Left forelimb (tissue), 1 donor: ENCODE measurements at regions not wholly inside any gene's neighbourhood (a gene's known extent, or its start where the extent isn't known, plus 50 kb on each side); places are given as distances from the start of the nearest gene placed in this dataset.
A peak's percentile ranks its signal among the peaks of the same experiment; 100 is the strongest.

Experiments
- DNase-seq: peaks from one replicate; pipeline ENCODE4 v3.0.0-alpha.2; 2018; ENCODE audit warnings: low spot score

DNA sequence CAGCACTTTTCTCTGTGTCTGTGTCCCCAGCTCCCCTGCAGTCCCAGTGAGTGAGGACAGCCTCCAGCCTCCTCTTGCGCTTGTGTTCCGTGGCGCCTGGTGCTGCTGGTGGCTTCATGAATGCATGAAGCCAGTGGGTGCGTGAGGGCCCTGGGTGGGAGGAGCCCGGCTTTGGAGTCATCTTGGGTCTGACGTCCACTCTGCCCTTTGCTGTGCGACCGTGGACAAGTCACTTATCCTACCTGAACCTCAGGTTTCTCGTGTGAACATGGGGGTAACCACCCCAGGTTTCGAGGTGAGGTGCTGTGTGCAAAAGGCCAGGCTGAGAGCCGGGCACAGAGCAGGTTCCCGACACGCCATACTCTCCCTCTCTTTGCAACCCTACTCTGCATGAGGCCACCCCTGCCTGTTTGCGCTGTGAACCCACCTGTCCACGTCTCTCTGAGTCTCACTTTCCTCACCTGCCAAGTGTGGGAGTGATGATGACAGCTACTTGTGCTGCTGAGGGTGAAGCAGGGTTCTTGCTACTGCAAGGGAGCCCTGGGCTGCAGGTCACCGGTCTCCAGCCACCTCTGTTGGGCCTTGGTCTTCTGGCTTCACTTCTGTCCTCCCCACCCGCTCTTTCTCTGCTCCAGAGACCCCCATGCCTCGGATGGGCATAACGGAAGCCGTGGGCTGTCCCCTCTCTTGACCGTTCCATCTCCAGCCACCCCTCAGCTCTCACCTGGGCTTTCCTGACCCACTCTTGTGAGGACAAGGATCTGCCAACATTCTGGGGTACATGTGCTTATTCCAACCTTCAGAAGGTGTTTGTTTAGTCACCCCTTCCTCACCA, 537.6 kb downstream of the TBC1D22A start:
- DNase-seq, result peak; percentile 54

DNA sequence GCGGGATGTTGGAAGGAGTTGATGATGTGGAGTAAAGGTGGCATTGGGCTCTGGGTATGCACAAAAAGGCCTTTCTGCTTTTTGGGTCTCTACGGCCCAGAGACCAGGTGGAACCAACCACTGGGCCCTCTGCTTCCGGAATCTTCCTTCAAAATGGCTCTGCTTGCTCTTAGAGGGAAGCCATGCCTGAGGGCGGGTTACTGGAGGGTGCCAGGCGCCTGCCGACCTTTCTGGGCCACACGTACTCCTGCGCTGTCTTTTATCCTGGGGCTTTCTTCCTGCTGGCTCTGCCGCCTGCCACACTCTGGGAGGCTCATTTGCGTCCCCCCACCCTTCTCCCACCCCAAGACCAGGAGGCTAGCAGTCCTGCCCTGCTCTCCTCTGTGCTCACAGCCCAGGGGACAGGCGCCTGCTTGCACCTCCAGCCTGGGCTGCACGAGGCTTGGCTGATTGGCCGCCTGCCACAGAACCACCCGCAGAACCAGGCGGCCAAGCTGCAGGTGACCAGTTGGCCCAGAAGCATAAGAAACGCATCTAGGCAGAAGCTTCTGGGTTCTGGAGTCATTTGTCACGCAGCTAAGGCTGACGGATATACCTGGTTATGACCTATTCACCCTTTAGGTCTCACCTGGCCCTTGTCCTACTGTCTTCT, 536.9 kb downstream of the TBC1D22A start:
- DNase-seq, result peak; percentile 34

DNA sequence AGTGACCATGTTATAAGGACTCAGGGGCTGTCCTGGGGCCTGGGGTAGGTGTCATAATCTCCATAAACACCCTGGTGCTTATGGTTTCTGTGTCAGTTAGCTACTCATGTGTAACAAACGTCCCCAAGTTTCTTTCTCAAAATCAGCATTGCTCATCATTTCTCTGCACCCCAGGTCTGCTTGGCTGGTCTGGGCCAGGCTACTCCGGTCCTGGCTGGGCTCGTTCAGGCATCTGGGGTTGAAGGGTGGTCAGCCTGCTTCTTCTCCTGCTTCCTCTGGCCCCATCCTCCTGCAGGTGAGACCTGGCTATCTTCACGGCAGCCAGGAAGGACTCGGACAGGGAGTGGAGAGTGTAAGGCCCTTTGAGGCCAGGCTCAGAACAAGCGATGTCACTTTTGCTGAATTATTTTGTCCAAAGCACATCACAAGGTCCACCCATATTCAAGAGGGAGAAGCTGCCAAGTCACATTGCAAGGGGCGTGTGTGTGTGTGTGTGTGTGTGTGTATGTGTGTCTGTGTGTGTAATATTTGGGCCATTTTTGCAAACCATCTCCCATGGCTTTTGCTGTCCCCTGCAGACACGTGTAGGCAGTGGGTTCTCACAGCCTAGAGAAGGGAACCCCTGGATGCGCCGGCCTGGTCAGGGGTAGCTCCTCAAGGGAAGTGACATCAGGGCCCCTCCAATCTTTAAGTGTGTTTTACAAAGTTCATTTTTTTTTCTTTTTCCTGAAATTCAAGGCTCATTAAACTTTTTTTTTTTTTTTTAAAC, 535.8 kb downstream of the TBC1D22A start:
- peak; percentile 59 for DNase-seq

DNA sequence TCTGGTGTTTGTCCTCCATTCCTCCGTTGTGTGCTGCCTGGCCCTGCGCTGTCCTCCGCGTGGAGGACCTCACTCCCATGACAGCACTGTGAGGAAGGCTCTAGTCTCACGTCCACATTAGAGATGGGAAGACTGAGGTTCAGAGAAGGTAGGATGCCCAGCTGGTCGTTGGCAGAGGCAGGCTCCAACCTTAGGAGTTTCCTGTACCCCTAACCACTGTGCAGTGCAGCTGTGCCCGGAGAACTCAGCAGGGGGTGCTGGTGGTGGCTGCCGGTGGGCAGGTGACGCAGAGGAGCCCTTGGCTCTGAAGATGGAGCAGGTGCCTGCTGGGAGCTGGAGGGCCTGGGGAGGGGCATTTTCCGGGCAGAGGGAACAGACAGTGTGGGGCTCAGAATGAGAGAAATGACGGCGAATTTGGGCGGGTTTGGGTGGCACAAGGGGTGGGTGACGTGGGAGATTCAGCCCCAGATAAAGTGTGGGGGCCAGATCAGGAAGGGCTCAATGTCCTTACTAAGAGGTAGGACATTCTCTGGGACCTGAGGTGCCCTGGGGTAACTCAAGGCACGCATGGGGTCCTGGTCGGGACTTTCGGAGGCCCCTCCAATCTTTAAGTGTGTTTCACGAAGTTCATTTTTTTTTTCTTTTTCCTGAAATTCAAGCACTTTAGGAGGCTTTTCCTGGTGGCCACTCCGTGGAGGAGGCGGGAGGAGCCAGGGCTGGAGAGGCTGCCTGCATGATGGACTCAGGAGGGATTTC, 535.0 kb downstream of the TBC1D22A start:
- DNase-seq, result peak; percentile 28

DNA sequence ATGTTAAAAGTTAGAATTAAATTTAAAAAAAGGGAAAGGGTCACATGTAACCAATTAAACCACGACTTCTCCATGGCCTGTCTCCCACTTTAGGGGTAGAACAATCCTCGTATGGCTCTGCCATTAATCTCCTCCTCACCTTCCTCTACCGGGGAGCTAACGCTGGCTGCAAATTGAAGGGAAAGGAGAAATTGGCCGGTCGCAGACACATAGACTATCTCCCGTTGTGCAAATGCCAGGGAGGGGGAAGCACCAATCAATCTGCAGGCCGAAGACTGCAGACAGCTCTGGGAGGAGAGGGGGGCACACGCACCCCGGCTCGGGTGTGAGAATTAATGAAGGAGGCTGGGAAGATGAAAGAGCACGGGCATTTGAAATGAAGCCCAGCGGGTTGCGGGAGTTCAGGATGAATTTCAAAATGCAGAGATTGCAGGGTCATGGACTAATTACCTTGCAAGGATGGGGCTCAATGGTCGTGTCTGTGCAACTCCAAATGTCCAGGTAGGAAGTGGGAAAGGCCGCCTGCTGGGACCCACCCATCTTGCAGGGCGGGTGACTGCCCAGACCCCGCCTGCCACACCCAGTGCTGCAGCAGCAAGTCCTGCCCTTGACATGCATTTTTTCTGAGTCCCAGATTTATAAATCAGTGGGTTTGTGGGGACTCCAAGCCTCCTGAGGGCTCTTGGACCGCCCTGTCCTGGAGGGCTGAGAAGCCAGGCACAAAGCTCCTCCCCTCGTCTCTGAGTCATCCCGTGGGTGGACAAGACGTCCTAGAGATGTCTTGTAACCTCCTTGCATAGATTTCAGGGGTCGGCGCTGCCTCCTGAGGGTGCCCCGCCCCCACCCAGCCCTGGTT, 534.2 kb downstream of the TBC1D22A start:
- peak; percentile 33 for DNase-seq

DNA sequence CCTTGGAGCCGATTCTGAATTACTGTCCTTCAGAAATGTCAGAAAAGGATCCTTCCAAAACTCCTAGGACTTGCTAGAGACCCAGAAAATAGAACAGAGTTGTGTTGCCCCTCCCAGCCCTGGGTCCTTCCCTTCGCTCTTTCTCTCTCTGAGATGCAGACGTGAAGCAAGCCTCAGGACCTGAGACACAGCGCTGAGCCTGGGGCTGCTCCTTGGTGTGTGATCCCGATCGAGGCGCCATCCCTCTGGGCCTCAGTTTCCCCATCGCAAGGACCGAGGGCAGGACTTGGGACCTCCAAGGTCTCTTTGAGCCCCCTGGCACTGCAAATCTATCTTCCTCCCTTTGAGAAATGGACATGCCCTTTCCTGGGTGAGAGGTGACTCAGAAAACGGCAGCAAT, 533.5 kb downstream of the TBC1D22A start:
- peak; percentile 28 for DNase-seq

DNA sequence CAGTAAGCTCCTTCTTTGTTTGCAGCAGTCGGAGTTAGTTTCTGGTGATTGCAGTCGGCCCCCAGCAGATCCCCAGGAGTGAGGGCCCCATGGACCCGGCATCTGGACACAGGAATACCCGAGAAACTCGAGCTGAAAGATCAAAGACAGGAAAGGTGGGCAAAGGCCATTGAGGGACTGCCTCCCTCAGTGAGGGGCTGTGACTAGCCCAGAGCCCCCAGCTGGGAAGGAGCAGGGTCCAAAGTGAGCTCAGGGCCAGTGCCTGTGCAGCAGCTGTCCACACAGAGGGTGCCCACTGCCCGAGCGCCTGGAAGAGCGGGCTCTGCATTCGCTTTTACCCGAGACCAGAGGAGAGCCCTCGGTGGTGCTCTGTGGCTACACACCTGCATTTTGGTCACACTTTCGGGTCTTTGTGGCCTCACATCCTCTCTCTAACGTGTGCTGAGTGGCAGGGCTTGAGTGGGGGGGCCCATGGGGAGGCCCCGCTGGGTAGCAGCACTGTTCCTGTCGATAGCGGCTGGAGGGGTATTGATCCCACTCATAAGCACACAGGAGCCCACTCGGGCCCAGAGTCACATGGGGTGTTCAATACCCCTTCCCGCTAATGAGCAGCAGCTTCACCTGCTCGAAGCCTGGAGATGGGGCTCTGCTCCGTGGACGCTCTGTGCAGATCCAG, 532.9 kb downstream of the TBC1D22A start:
- peak; percentile 60 for DNase-seq

DNA sequence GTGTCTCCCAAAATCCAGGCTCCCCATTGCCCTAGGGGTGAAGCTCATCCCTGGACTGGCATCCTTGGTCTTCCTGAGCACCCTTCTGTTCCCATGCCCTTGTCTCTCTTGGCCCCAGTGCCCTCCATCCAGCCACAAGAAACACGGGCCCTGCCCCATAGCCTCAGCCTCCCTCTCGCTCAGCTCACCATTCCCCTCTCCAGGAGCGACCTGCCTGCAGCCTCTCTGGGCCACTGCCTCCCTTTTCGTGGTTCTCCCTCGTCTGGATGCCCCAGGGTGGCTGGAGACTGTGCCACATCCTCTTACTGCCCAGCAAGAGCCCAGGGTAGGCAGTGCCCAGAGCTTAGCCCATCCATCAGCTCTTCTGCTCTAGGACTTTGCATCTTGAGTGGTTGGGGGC, 532.1 kb downstream of the TBC1D22A start:
- DNase-seq, result peak; percentile 55

DNA sequence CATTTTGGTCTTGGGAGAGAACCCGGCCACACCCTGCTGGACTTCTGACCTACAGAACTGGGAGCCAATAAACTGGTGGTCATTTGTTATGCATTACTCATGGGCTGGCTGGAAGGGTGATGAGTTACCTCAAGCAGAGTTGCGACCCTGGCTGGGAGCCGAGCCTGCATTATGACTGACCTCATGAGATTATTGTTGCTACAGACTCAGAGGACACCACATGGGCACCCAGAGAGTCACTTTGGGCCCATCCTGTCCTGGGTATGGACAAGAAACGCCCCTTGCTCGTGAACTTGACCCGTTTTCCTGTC, 531.7 kb downstream of the TBC1D22A start:
- peak; percentile 41 for DNase-seq

DNA sequence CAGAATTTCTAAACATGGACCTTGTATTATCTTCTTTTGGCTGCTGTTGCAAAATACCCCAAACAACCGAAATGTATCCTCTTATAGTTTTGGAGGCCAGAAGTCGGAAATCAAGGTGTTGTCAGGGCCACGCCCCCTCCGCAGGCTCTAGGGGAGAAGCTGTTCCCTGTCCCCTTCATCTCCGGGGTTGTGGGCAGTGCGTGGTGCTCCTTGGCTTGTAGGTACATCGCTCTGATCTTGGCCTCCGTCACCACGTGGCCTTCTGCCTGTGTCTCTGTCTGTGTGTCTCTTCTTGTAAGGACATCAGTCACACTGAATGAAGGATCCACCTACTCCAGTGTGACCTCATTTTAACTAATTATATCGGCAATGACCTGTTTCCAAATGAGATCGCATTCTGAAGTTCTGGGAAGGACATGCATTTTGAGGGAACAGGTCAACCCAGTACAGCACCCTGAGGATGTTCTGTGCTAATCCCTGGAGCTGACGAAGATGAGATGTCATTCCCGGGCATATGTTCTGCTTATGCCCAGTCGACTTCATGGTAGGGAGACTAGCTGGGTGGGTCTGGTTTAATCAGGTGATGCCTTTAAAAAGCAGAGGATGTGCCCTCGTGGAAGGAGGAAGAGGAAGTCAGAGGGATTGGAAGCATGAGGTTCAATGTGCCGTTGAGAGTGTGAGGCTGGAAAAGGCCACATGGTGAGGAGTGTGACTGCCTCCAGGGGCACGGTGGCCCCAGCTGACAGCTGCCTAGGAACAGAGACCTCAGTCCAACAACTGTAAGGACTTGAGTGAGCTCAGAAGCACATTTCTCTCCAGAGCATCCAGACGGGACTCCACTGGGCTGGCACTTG, 531.1 kb downstream of the TBC1D22A start:
- peak; percentile 28 for DNase-seq

DNA sequence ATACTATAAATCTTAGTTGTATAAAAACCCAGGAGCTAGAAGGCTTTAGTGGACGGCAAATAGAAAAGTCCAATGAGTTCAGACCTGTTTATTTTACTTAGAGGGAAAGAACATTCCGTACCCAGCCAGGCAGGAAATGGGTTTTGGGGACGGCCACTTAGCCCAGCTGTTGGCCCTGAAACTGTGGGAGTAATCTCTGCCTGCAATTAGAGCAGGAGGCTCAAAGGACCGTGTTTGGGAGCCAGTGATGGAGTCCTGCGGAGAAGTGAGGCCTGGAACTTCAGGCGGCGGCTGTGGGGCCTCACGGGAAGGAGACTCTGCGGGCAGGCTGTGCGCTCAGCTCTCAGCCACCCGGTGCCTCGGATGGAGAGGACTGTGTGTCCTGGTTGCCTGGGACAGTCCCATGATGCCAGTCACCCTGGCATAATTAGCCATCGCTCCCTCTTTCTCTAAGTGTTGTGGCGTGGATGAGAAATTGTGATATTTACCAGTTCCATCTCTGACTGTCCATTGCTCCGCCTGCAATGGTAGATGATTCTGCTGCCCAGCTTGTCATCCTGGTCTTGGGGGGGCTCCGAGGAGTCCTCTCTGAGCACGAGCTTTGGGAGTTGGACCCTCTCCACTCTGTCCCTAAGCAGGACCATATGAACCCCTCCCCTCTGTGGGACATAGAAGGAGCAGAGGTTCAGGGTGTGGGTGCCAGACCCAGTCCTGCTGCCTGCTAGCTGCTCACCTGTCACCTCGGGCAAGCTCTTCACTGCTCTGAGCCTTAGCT, 530.3 kb downstream of the TBC1D22A start:
- DNase-seq, result peak; percentile 18

DNA sequence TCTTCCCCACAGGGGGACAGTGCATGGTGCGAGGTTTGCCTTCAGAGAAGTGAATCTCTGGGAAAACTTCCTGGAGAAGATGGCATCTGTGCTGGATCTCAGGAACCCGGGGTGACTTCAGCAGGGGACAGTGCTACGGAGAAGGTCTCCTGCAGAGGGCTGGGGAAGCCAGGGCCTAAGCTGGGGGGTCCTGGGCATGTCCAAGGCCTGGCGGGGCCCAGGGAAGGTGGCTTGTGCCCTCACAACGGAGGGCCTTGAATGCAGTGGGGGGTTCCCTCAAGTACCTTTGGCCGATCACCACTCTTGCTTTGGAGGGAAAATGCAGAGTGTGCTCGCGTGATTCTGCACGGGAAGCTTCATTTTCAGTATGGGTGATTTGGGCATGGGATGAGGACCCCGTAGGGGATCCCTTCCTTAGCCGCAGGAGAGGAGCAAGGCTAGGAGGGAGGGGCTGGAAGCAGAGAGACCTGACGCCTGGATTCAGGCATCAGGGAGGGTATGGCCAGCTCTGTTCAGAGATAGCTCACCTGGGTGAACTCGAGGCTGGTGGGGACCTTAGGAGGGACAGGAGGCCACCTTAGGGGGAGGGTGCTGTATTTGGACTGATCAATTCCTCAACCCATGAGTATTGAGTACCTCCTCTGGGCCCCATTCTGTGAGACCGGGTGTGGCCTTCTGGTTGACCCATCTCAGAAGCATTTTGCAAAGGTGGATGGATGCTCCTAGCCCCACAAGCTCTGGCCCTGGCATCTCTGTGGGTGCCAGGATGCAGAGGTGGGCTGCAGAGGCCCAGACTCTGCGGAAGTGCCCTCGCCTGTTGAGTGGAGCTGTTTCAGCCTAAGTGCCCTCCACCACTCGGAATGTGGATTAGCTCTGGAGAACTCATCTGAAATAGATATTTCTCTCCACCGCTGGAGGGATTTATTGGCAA, 529.4 kb downstream of the TBC1D22A start:
- peak; percentile 58 for DNase-seq

DNA sequence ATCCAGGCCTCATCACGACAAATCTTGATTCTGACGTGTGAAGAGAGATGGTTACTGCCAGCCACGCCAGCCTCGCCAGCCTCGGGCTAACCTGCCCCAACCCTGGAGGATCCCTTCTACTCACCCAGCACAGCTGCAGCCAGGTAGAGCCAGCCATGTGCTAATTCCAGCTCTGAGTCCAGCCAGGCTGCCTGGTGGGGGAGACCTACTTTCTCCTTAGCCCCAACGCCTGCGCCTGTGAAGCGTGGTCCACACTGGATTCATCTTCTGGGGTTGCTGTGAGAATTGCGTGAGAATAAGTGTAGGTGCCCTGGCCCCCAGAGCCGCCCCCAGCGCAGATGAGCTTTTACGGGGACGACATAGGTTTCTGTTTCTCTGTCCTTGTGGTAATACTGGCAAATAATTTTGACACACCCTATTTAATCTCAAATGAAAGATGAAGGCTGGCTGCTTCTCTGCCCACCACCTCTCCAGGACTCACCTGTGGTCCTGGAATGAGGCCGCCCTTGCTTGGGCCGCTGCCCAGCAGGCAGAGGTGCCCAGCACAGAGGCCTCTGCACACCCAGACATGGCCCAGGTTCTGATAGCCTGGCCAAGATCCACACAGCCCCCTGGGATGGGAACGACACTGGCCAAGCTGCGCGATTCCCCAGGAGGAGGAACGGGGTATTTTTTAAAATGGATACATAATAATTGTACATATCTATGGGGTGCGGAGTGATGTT, 528.4 kb downstream of the TBC1D22A start:
- DNase-seq, result peak; percentile 31

DNA sequence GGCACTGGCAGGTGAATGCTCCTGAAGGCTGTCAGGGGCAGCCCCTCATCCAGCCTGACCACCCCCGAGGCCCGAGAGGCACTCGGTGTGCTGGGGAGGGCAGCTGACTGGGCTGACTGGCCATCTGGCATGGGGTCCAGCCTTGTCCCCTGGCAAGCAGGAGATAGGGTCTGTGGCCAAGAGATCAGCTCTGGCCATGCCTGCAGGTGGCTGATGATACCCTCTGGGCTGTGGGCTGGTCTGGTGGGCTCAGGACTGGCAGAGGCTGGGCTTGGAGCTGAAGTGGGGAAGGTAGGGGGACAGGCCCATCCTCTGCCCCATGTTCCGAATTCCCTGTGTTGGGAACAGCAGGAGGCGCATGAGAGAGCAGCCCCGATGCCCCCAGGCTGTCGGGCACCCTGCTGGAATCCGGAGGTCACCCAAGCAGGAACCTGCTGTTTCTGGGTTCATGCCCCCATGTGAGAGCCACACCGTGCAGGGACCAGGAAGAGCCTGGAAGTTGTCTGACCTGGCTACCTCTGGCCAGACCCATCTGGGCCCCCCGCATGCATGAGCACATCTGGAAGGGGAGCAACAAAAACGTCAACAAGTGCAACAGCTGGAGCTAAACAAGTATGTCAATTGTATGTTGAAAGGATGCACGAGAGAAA, 527.0 kb downstream of the TBC1D22A start:
- peak; percentile 61 for DNase-seq

DNA sequence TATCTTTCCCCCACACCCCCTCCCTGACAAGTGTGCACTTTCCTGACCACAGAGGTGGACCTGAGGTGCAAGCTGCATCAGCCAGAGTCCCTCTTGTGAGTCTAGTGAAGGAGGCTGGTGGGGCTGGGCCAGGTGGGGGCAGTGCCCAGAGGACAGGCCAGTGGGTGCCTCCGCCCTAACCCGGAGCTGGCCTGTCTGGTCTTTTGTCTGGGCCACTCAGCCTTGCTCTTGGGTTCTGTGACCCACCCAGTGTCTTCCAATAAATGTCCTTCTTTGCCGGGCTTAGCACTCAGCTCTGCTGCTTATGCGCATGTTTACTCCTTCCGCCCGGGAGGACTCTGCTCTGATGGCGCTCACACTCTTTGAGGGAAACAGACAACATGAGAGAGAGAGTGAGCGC, 526.2 kb downstream of the TBC1D22A start:
- DNase-seq, result no peak

DNA sequence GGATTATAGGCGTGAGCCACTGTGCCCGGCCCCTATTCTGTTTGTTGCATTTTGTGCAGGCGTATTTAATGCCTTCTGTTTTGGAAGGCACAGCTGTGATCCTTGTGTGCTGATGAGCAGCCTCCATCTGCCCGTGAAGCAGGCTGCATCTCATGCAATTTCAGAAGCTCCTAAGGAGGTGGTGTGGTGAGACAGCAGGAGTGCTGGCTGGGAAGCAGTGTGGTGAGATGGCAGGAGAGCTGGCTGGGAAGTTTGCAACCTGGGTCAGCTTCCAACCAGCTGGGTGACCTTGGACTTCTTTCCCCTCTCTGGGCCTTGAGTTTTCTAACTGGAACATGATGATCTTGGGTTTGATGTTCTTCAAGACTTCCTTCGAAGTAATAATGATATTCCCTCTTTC, 525.1 kb downstream of the TBC1D22A start:
- no peak for DNase-seq

DNA sequence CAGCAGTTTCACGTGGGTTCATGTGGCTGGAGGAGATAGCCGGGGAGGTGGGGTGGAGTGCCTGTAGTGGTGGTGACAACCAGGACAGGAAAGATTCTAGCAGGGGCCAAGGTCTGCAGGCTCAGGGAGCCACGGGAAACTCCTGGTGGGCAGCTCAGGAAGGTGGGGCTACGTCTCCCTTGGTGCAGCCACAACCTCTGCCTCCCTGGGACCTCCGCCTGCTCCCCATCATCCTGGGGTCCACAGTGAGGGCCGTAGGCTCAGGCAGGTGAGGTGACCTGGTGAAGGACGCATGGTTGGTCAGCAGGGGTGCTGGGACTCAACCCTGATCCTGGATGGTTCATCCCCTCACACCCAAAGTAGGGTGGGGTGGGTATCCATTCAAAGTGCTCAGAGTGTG, 524.1 kb downstream of the TBC1D22A start:
- DNase-seq, result no peak
